ENCODE measurements at regions not wholly inside any gene's neighbourhood (a gene's known extent, or its start where the extent isn't known, plus 50 kb on each side); places are given as distances from the start of the nearest gene placed in this dataset.

DNA sequence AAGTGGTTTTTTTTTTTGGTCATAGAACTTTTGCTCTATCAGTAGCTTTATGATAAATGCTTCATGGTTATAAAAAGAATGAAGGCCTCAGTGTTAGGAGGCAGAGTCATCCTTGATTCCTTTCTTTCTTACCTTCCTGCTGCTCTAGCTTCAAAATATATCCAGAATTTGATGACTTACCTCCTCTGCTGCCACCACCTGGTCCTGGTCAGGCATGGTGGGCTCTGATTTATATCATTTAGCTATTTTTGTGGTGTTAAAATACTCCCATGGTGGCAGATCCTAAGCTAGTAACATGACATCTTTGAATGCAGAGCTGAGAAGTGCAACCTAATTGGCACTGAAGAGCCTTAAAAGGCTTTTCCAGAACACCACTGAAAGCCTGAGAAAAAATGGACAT lies 508.8 kb upstream of the CDH8 start:
- Histone ChIP-seq H3F3A (ENCODE audit: insufficient read depth, low read length) (no peaks in the 10 kb centered on the region), H3K4me3 (ENCODE audit: low read length) (no peak overlapping the region), H3K27ac (ENCODE audit: low read length) (no peak overlapping the region), H3K79me2 (ENCODE audit: low read length) (no peaks in the 10 kb centered on the region), H3K4me1 (ENCODE audit: low read length) (no peaks in the 10 kb centered on the region), H3K9me2 (replicated peaks; ENCODE audit: insufficient read depth, low read length) (no peaks in the 10 kb centered on the region), H2AFZ (ENCODE audit: low read length) (no peak overlapping the region), H3K9me3 (replicated peaks; ENCODE audit: insufficient read depth, low read length) (no peaks in the 10 kb centered on the region), H3K36me3 (replicated peaks; ENCODE audit: insufficient read depth, low read length) (no peaks in the 10 kb centered on the region), H3K27me3 (replicated peaks; ENCODE audit: insufficient read depth, low read length) (no peaks in the 10 kb centered on the region), H4K20me1 (ENCODE audit: insufficient read depth, low read length) (no peaks in the 10 kb centered on the region), H3K4me2 (ENCODE audit: low read depth, low read length) (no peak overlapping the region), H3K9ac (ENCODE audit: low read length) (no peak overlapping the region)
- DNase-seq, result no peak
- TF ChIP-seq EZH2 (optimal IDR thresholded peaks at IDR 0.05; ENCODE audit: low read depth, low read length) (no peak), EZH2phosphoT487 (IDR thresholded peaks at IDR 0.05; ENCODE audit: low read length) (no peak)
- TF ChIP-seq, protein P1, sequence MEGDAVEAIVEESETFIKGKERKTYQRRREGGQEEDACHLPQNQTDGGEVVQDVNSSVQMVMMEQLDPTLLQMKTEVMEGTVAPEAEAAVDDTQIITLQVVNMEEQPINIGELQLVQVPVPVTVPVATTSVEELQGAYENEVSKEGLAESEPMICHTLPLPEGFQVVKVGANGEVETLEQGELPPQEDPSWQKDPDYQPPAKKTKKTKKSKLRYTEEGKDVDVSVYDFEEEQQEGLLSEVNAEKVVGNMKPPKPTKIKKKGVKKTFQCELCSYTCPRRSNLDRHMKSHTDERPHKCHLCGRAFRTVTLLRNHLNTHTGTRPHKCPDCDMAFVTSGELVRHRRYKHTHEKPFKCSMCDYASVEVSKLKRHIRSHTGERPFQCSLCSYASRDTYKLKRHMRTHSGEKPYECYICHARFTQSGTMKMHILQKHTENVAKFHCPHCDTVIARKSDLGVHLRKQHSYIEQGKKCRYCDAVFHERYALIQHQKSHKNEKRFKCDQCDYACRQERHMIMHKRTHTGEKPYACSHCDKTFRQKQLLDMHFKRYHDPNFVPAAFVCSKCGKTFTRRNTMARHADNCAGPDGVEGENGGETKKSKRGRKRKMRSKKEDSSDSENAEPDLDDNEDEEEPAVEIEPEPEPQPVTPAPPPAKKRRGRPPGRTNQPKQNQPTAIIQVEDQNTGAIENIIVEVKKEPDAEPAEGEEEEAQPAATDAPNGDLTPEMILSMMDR (IDR thresholded peaks at IDR 0.05; ENCODE audit: low read length), result no peak

DNA sequence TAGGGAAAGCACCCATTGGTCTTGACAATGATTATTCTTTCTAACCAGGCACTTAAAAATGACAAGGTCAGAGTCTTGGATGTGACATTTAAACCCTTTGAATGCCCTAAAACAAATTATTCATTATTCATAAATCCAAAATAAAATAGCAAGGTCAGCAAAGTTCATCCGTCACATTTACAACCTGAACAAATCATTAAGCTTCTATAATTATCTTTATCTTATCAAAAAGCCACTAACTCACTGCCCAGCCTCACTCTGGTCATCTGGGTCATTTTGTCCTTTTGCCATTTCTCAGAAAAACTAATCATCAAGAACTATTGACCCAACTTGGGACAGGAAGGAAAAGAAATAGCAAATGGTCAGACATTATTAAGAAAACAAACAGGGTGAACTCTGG lies 507.3 kb upstream of the CDH8 start:
- Histone ChIP-seq H3K27ac (ENCODE audit: low read length) (no peak overlapping the region), H3K9me3 (replicated peaks; ENCODE audit: insufficient read depth, low read length) (no peaks in the 10 kb centered on the region), H3K27me3 (replicated peaks; ENCODE audit: insufficient read depth, low read length) (no peaks in the 10 kb centered on the region), H4K20me1 (ENCODE audit: insufficient read depth, low read length) (no peaks in the 10 kb centered on the region), H3K4me3 (ENCODE audit: low read length) (no peak overlapping the region), H2AFZ (ENCODE audit: low read length) (no peak overlapping the region), H3K4me2 (ENCODE audit: low read depth, low read length) (no peak overlapping the region), H3K9me2 (replicated peaks; ENCODE audit: insufficient read depth, low read length) (no peaks in the 10 kb centered on the region), H3K4me1 (ENCODE audit: low read length) (no peaks in the 10 kb centered on the region), H3K36me3 (replicated peaks; ENCODE audit: insufficient read depth, low read length) (no peaks in the 10 kb centered on the region), H3K9ac (ENCODE audit: low read length) (no peak overlapping the region), H3F3A (ENCODE audit: insufficient read depth, low read length) (no peaks in the 10 kb centered on the region), H3K79me2 (ENCODE audit: low read length) (no peaks in the 10 kb centered on the region)
- DNase-seq, result no peak
- TF ChIP-seq, protein P1 (IDR thresholded peaks at IDR 0.05; ENCODE audit: low read length), result no peak
- TF ChIP-seq EZH2phosphoT487 (IDR thresholded peaks at IDR 0.05; ENCODE audit: low read length) (no peak), EZH2 (optimal IDR thresholded peaks at IDR 0.05; ENCODE audit: low read depth, low read length) (no peak)

DNA sequence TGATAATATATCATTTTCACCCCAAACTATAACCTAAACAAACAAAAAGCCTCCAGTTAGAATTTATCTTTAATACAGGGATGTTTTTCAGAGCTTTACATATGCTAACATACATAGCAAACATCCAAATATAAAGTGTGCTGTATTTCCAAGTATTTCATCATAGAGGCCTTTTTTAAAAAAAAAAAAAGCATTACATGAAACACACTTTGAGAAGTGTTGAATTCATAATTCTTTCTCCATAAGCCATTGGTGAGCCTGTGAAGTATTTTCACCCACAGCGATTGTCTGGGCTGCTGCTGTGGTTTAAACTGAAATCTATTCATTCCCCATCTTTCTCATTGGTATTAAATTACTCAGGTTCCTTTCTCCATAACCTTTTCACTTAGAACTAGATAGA lies 503.4 kb upstream of the CDH8 start:
- no peaks in the 10 kb centered on the region for H3K9me3 ChIP-seq (replicated peaks; ENCODE audit: insufficient read depth, low read length)
- no peak overlapping the region for H3K4me2 ChIP-seq (ENCODE audit: low read depth, low read length)
- H3K79me2 ChIP-seq (ENCODE audit: low read length), result no peaks in the 10 kb centered on the region
- no peaks in the 10 kb centered on the region for H3K4me1 ChIP-seq (ENCODE audit: low read length)
- H3K36me3 ChIP-seq (replicated peaks; ENCODE audit: insufficient read depth, low read length), result no peaks in the 10 kb centered on the region
- H3K4me3 ChIP-seq (ENCODE audit: low read length), result no peak overlapping the region
- no peak overlapping the region for H3K9ac ChIP-seq (ENCODE audit: low read length)
- no peak for DNase-seq
- no peak for TF ChIP-seq EZH2 (optimal IDR thresholded peaks at IDR 0.05; ENCODE audit: low read depth, low read length)
- TF ChIP-seq, protein P1 (IDR thresholded peaks at IDR 0.05; ENCODE audit: low read length), result no peak
- no peak for TF ChIP-seq EZH2phosphoT487 (IDR thresholded peaks at IDR 0.05; ENCODE audit: low read length)
- no peaks in the 10 kb centered on the region for H3K27me3 ChIP-seq (replicated peaks; ENCODE audit: insufficient read depth, low read length)
- no peaks in the 10 kb centered on the region for H4K20me1 ChIP-seq (ENCODE audit: insufficient read depth, low read length)
- H3K27ac ChIP-seq (ENCODE audit: low read length), result no peak overlapping the region
- H3F3A ChIP-seq (ENCODE audit: insufficient read depth, low read length), result no peaks in the 10 kb centered on the region
- H2AFZ ChIP-seq (ENCODE audit: low read length), result no peak overlapping the region
- no peaks in the 10 kb centered on the region for H3K9me2 ChIP-seq (replicated peaks; ENCODE audit: insufficient read depth, low read length)
